ENCODE measurements at regions not wholly inside any gene's neighbourhood (a gene's known extent, or its start where the extent isn't known, plus 50 kb on each side); places are given as distances from the start of the nearest gene placed in this dataset.

DNA sequence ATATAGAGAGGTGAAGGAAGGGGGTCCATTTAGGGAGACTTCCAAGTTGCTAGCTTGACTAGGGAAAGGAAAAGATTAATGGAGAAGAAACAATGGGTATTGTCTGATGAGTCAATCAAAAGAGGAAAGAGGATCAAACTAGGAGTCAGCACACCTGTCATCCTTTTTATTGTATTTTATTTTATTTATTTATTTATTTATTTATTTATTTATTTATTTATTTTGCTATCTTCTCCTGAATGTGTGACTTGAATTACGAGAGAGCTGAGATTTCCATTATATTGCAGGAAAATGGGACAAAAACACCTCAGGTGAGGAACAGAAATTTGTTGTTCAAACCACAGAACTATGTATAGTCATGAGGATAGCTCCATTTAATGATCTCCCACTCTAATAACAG lies 58.9 kb downstream of the NUDT11 start:
- Mint-ChIP-seq H3K27ac (no peak overlapping the region), H3K4me3 (ENCODE audit: low read depth) (no peak overlapping the region), H3K4me1 (ENCODE audit: low read depth) (peaks cover 2% of the 10 kb centered on the region), H3K27me3 (ENCODE audit: low read depth) (peaks cover 6% of the 10 kb centered on the region), H3K9me3 (no peaks in the 10 kb centered on the region), H3K36me3 (ENCODE audit: low read depth) (no peaks in the 10 kb centered on the region)
- intact Hi-C loops (cut with micrococcal nuclease): no loop called here
- DNase-seq (ENCODE audit: low spot score): no peak

DNA sequence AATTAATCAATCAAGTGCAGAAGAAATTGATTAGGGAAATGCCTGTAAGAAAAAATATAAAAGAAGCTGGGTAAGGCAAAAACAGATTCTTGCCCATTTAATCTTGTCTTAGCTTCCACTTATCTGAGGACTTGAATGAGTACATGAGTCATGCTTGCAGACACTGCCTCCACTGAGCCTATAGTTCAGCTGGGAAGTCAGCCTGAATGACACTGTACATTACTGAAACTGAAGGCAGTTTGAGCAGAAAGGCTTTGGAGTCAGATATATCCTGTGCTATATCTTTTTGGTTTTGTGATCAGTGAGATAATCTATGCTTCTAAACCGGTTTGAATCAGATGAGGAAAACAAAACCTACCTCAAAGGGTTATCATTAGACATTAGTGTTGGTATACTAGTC lies 61.3 kb downstream of the NUDT11 start:
- intact Hi-C loops (cut with micrococcal nuclease): no loop called here
- no peak overlapping the region for H3K4me3 Mint-ChIP-seq (ENCODE audit: low read depth)
- peaks cover 6% of the 10 kb centered on the region for H3K27me3 Mint-ChIP-seq (ENCODE audit: low read depth)
- H3K36me3 Mint-ChIP-seq (ENCODE audit: low read depth): no peaks in the 10 kb centered on the region
- H3K4me1 Mint-ChIP-seq (ENCODE audit: low read depth): peaks cover 2% of the 10 kb centered on the region
- DNase-seq (ENCODE audit: low spot score): no peak
- no peak overlapping the region for H3K27ac Mint-ChIP-seq
- H3K9me3 Mint-ChIP-seq: no peaks in the 10 kb centered on the region

DNA sequence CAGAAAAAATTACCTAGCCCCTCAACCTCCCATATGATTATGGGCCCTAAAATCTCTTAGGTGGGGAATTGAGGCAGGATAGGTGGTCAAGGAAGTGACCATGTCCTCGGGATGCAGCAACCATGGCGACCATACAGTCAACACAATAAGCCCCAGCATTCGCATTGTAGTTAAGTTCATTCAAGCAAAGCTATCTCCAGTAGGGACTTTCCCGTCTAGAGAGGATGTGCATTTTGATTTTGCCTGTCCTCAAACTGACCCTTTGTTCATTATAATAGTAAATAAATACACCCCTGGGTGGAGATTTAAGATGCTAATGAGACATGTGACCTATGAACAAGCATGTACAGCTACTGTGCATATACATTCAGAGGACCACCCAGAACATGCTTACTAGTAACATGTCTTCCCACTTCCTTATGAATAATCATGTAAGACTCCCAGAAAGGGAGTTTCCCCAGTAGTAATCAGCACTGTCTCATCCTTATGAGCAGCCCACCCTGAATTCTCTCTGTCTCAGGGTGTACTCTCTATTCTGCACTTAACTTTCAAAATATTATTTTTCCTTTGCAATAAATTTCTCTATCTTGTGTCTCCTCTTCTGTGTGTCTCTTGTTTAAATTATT lies 74.3 kb downstream of the NUDT11 start:
- no peak for DNase-seq (ENCODE audit: low spot score)
- Mint-ChIP-seq H3K9me3 (no peaks in the 10 kb centered on the region), H3K36me3 (ENCODE audit: low read depth) (no peaks in the 10 kb centered on the region), H3K27ac (no peak overlapping the region), H3K4me3 (ENCODE audit: low read depth) (no peak overlapping the region), H3K4me1 (ENCODE audit: low read depth) (peaks cover 8% of the 10 kb centered on the region), H3K27me3 (ENCODE audit: low read depth) (peaks cover 2% of the 10 kb centered on the region)
- intact Hi-C loops (cut with micrococcal nuclease): no loop called here

DNA sequence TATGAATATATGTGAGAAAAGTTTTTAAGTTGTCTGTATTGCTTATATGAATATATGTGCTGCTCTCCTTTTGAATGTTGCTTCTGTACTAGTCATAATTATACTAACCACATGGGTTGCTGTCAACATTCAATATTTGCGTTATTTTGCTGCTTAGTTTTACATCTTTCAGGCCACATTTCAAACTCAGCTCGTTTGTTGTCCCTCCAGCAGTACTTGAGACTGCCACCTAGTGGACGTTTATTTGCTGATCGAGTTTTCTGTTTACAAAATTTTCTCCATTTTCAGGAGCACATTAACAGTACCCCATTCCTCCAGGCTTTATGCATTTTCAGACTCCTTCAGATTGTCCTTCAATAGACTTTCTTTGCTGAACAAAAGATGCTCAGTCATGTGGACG lies 75.8 kb downstream of the NUDT11 start:
- H3K9me3 Mint-ChIP-seq: no peaks in the 10 kb centered on the region
- DNase-seq (ENCODE audit: low spot score): no peak
- peaks cover 8% of the 10 kb centered on the region for H3K4me1 Mint-ChIP-seq (ENCODE audit: low read depth)
- no peaks in the 10 kb centered on the region for H3K36me3 Mint-ChIP-seq (ENCODE audit: low read depth)
- intact Hi-C loops (cut with micrococcal nuclease): loop anchor here (1.0 kb wide), 1 partner anchor 84 kb away; no protein-coding TSS in a partner anchor
- H3K4me3 Mint-ChIP-seq (ENCODE audit: low read depth): no peak overlapping the region
- H3K27me3 Mint-ChIP-seq (ENCODE audit: low read depth): peaks cover 2% of the 10 kb centered on the region
- H3K27ac Mint-ChIP-seq: no peak overlapping the region

DNA sequence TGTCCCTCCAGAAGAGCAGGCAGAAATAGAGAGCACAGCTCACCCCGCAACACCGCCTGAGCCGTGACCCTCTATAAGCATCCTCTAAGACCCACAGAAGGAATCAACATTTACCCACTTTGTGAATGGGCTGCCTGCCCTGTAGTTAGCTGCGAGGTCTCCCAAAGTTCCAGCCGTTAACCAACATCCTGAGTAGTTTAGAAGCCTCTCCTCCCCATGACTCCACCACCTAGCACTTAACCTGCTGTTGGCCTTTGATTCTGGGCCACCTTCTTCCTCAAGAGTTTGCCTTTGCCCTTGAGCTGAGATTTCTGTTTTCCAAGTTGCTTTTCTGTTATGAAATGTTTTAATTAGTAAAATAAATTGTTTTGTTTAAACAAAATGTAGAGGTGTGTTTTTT lies 75.8 kb downstream of the NUDT10 start:
- no peak for DNase-seq (ENCODE audit: low spot score)
- intact Hi-C loops (cut with micrococcal nuclease): no loop called here

DNA sequence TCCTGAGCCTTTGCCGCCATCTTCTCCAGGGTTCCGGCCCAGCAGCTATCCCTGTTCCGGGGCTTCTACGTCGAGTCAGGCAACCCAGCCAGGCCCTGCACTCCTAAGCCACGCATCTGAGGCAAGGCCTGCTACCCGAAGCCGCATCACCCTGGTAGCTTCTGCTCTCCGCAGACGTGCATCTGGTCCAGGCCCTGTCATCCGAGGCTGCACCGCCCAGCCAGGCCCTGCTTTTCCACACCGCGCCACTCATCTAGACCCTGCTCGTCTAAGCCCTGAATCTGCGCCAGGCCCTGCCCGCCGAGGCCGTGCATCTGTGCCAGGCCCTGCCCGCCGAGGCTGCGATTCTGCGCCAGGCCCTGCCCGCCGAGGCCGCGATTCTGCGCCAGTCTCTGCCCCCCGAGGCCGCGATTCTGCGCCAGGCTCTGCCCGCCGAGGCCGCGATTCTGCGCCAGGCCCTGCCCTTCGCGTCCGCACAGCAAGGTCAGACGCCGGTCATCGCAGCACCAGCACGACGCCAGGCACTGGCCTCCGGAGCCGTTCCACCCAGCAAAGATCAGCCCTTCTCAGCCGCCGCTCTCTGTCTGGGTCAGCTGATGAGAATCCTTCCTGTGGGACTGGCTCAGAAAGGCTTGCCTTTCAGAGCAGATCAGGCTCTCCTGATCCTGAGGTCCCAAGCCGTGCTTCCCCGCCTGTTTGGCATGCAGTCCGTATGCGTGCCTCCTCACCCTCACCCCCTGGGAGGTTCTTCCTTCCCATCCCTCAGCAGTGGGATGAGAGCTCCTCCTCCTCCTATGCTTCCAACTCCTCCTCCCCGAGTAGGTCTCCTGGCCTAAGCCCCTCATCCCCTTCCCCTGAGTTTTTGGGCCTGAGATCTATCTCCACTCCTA lies 75.1 kb downstream of the NUDT10 start:
- Mint-ChIP-seq H3K9me3 (no peaks in the 10 kb centered on the region), H3K4me1 (ENCODE audit: low read depth) (no peaks in the 10 kb centered on the region), H3K4me3 (ENCODE audit: low read depth) (no peak overlapping the region), H3K36me3 (ENCODE audit: low read depth) (no peaks in the 10 kb centered on the region), H3K27ac (no peak overlapping the region), H3K27me3 (ENCODE audit: low read depth) (no peaks in the 10 kb centered on the region)
- intact Hi-C loops (cut with micrococcal nuclease): no loop called here
- no peak for DNase-seq (ENCODE audit: low spot score)

More for the DNA sequence above, 75.8 kb downstream of the NUDT10 start:
- H3K9me3 Mint-ChIP-seq: no peaks in the 10 kb centered on the region
- no peaks in the 10 kb centered on the region for H3K27me3 Mint-ChIP-seq (ENCODE audit: low read depth)
- H3K27ac Mint-ChIP-seq: no peak overlapping the region
- no peaks in the 10 kb centered on the region for H3K36me3 Mint-ChIP-seq (ENCODE audit: low read depth)
- H3K4me3 Mint-ChIP-seq (ENCODE audit: low read depth): no peak overlapping the region
- no peaks in the 10 kb centered on the region for H3K4me1 Mint-ChIP-seq (ENCODE audit: low read depth)

DNA sequence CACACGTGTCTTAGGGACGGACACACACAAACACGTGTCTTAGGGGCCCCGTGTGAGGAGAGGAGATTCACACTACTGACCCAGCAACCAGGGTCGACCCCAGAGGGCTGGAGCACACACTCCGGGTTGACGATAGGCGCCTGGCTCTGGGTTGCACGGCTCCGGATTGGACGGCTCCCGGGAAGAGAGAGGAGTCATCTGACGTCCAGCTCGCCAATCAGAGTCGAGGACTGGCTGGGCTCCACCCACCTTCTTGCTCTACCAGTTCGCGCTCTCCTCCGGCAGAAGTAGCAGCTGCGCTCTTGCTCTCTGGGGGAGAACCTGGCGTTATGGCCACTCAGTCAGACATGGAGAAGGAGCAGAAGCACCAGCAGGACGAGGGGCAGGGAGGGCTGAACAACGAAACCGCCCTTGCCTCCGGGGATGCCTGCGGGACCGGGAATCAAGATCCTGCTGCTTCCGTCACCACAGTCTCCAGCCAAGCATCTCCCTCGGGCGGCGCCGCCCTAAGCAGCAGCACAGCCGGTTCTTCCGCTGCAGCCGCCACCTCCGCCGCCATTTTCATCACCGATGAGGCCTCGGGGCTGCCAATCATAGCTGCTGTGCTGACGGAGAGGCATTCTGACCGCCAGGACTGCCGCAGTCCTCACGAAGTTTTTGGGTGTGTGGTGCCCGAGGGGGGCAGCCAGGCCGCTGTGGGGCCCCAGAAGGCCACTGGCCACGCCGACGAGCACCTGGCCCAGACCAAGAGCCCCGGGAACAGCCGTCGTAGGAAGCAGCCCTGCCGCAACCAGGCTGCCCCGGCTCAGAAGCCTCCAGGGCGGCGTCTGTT lies 74.3 kb downstream of the NUDT10 start:
- Mint-ChIP-seq H3K27ac (no peak overlapping the region), H3K9me3 (no peaks in the 10 kb centered on the region), H3K36me3 (ENCODE audit: low read depth) (no peaks in the 10 kb centered on the region), H3K4me1 (ENCODE audit: low read depth) (no peaks in the 10 kb centered on the region), H3K27me3 (ENCODE audit: low read depth) (no peaks in the 10 kb centered on the region), H3K4me3 (ENCODE audit: low read depth) (no peak overlapping the region)
- intact Hi-C loops (cut with micrococcal nuclease): no loop called here
- no peak for DNase-seq (ENCODE audit: low spot score)

DNA sequence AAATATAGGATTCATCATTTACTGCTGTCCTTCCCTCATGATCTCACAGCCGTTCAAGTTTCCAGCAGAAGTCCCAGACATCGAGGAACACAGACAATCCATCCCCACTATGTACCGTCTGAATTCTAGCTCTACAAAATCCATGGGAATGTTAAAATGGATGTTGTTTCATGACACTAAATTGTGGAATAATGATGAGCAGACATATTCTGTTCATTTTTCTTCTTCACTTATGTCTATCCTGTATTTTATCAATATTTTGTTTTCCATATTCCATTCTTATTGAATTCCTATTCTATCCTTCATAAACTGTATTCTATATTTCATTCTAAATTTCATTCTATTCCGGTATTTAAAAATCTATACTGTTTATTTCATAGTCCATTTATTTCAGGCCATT lies 71.8 kb downstream of the NUDT10 start:
- Mint-ChIP-seq H3K27ac (no peak overlapping the region), H3K4me3 (ENCODE audit: low read depth) (no peak overlapping the region), H3K4me1 (ENCODE audit: low read depth) (no peaks in the 10 kb centered on the region), H3K27me3 (ENCODE audit: low read depth) (no peaks in the 10 kb centered on the region), H3K9me3 (no peaks in the 10 kb centered on the region), H3K36me3 (ENCODE audit: low read depth) (no peaks in the 10 kb centered on the region)
- intact Hi-C loops (cut with micrococcal nuclease): no loop called here
- no peak for DNase-seq (ENCODE audit: low spot score)

DNA sequence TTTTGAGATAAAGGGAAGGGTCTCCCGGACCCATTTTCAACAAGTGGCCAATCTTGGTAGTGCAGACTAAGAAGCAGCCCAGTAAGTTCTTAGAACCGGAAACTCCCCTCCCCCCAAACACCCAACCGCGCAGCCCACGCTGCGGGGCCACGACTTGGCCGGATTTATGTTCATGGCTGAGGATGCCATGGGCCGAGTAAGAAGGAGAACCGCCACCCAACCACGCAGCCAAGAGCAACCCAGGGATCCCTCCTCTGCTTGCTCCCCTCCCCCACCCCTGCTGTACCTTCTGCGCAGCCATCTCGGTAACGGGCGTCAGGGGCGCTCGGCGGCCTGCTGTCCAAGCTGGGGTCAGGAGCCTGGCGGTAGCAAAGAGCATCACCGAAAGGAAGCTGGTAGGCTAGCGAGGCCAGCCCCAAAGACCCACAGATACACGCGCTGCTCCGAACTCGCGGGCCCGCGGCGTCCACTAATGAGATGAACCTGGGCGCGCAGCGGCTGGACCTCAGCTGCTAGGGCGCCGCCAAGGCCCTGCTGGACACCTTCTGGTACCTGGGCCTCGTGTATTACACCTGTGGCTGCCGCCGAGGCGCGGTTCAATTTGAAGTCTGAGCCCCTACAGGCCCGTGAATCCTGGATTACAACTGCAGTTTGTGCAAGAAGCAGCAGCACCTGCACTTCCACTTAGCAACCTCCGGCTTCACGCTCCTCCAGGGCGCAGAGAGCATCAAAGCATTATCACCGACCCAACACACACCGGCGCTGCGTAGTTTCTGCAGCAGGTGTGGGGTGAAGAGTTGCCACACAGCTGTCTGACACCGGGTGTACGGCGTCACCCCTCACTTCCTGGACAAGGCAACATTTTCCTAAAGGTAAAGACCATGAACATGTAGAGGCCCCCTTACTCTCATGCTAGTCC lies 63.4 kb downstream of the NUDT10 start:
- Mint-ChIP-seq H3K9me3 (peaks cover 10% of the 10 kb centered on the region), H3K4me1 (ENCODE audit: low read depth) (peaks cover 7% of the 10 kb centered on the region)
- intact Hi-C loops (cut with micrococcal nuclease): loop anchor here (5.0 kb wide), 1 partner anchor 64 kb away; the partner anchor contains the start of gene NUDT10

DNA sequence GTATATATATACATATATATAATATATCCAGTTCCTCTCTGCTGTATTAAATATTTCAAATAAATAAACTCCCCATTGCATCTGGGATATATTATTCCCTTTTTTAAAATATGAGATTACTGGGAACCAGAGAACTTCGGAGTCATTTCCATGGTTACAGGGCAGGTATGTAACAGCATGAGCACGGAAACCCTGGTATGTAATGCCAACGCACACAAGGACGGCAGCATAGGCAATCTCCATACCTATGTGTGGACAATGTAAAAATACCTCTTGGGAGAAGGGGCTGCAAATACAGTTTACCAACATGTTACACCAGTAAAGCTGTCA lies 62.8 kb downstream of the NUDT10 start:
- Mint-ChIP-seq H3K4me3 (ENCODE audit: low read depth) (peak overlapping the region; percentile 76), H3K4me1 (ENCODE audit: low read depth) (peaks cover 7% of the 10 kb centered on the region), H3K36me3 (ENCODE audit: low read depth) (no peaks in the 10 kb centered on the region), H3K27me3 (ENCODE audit: low read depth) (no peaks in the 10 kb centered on the region), H3K27ac (no peak overlapping the region), H3K9me3 (peaks cover 10% of the 10 kb centered on the region)
- intact Hi-C loops (cut with micrococcal nuclease): loop anchor here (5.0 kb wide), 1 partner anchor 63 kb away; the partner anchor contains the start of gene NUDT10
- no peak for DNase-seq (ENCODE audit: low spot score)

More for the DNA sequence above, 63.4 kb downstream of the NUDT10 start:
- H3K4me3 Mint-ChIP-seq (ENCODE audit: low read depth): peak overlapping the region; percentile 76
- H3K36me3 Mint-ChIP-seq (ENCODE audit: low read depth): no peaks in the 10 kb centered on the region
- peak overlapping the region; percentile 46 for H3K27ac Mint-ChIP-seq
- no peaks in the 10 kb centered on the region for H3K27me3 Mint-ChIP-seq (ENCODE audit: low read depth)
- DNase-seq (ENCODE audit: low spot score): peak; percentile 29
